IMR-90 (cell line): ENCODE measurements at regions not wholly inside any gene's neighbourhood (a gene's known extent, or its start where the extent isn't known, plus 50 kb on each side); places are given as distances from the start of the nearest gene placed in this dataset.

ENCODE experiments used
- ATAC-seq: fragments of 200-7000 bp; cut with Tn5 transposase; 2 replicates; pipeline ENCODE4 v1.9.1; 2020; ENCODE audit warnings: low read depth, mild to moderate bottlenecking, moderate library complexity
- BruUV-seq: library from RNA; stranded (reverse); fragments of 400-500 nt; replicated peaks from 2 replicates; lab custom pipeline; 2021; lab: Mats Ljungman, UMichigan
- CTCF ChIA-PET: fragments of 300-600 bp; formaldehyde crosslinking; extraction: SDS; loops from one replicate; lab custom pipeline; 2021; ENCODE audit warnings: antibody characterized with exemption; lab: Yijun Ruan, JAX
- POLR2A ChIA-PET: fragments of 300-600 bp; sonication (Branson Sonifier 250); formaldehyde crosslinking; loops from one replicate; lab custom pipeline; 2022; ENCODE audit warnings: antibody characterized with exemption; ENCODE audit not compliant: unreplicated experiment; lab: Charles Lee
- DNase-seq: peaks from one replicate; pipeline ENCODE4 v3.0.0; 2013
- H2AFZ ChIP-seq: replicated peaks from 2 replicates; pipeline ENCODE3; 2013; ENCODE audit warnings: low read length, mild to moderate bottlenecking; ENCODE audit not compliant: poor library complexity
- H2AK5ac ChIP-seq: 2 replicates; pipeline ENCODE4 v1.6.1; 2013; ENCODE audit warnings: low read depth, low read length, inconsistent platforms
- H2AK9ac ChIP-seq: replicated peaks from 2 replicates; pipeline ENCODE3; 2013; ENCODE audit warnings: mild to moderate bottlenecking, low read depth, low read length, moderate library complexity; ENCODE audit not compliant: poor library complexity
- H2BK120ac ChIP-seq: 2 replicates; pipeline ENCODE4 v1.6.1; 2013; ENCODE audit warnings: low read depth, low read length, inconsistent platforms
- H2BK15ac ChIP-seq: 3 replicates; pipeline ENCODE4 v1.6.1; 2013; ENCODE audit warnings: low read depth, low read length, inconsistent platforms
- H2BK20ac ChIP-seq: 2 replicates; pipeline ENCODE4 v1.6.1; 2013; ENCODE audit warnings: low read depth, mild to moderate bottlenecking, inconsistent platforms, low read length, moderate library complexity
- H2BK5ac ChIP-seq: 2 replicates; pipeline ENCODE4 v1.6.1; 2013; ENCODE audit warnings: mild to moderate bottlenecking, low read depth, low read length, inconsistent platforms; ENCODE audit not compliant: poor library complexity, severe bottlenecking
- H3K14ac ChIP-seq: replicated peaks from 2 replicates; pipeline ENCODE4 v1.6.1; 2013; ENCODE audit warnings: low read depth, low read length, inconsistent platforms
- H3K18ac ChIP-seq: 2 replicates; pipeline ENCODE4 v1.6.1; 2013; ENCODE audit warnings: low read depth, low read length, control low read depth
- H3K23ac ChIP-seq: 2 replicates; pipeline ENCODE4 v1.6.1; 2013; ENCODE audit warnings: low read depth, low read length, inconsistent platforms
- H3K27ac ChIP-seq: 2 replicates; pipeline ENCODE4 v1.5.1; 2013; ENCODE audit warnings: mild to moderate bottlenecking, control low read depth, low read length; ENCODE audit not compliant: insufficient read depth
- H3K27me3 ChIP-seq: 2 replicates; pipeline ENCODE4 v1.6.1; 2013; ENCODE audit warnings: low read length; ENCODE audit not compliant: control insufficient read depth, insufficient read depth
- H3K36me3 ChIP-seq: 2 replicates; pipeline ENCODE4 v1.6.1; 2013; ENCODE audit warnings: low read length, mixed read lengths; ENCODE audit not compliant: control insufficient read depth, insufficient read depth
- H3K4ac ChIP-seq: 2 replicates; pipeline ENCODE4 v1.6.1; 2013; ENCODE audit warnings: low read depth, low read length, inconsistent platforms
- H3K4me1 ChIP-seq: 2 replicates; pipeline ENCODE4 v1.6.1; 2013; ENCODE audit warnings: low read length, mixed read lengths; ENCODE audit not compliant: control insufficient read depth, insufficient read depth
- H3K4me2 ChIP-seq: 2 replicates; pipeline ENCODE4 v1.6.1; 2013; ENCODE audit warnings: low read depth, mild to moderate bottlenecking, control low read depth, low read length, moderate library complexity
- H3K4me3 ChIP-seq: 2 replicates; pipeline ENCODE4 v1.5.1; 2013; ENCODE audit warnings: low read depth, mild to moderate bottlenecking, control low read depth, low read length, moderate library complexity; ENCODE audit not compliant: insufficient read depth
- H3K56ac ChIP-seq: 2 replicates; pipeline ENCODE4 v1.6.1; 2013; ENCODE audit warnings: low read length, inconsistent platforms; ENCODE audit not compliant: insufficient read depth; ENCODE audit errors: extremely low read depth
- H3K79me1 ChIP-seq, 2 experiments: 2 replicates each; pipeline ENCODE4 v1.6.1; 2013; ENCODE audit warnings: low read length in 2 of 2, inconsistent platforms in 1 of 2, low read depth in 1 of 2
- H3K9ac ChIP-seq: 2 replicates; pipeline ENCODE4 v1.6.1; 2013; ENCODE audit warnings: low read depth, low read length, control low read depth
- H3K9me1 ChIP-seq: 2 replicates; pipeline ENCODE4 v1.6.1; 2013; ENCODE audit warnings: low read length, inconsistent platforms; ENCODE audit not compliant: insufficient read depth
- H3K9me3 ChIP-seq: 2 replicates; pipeline ENCODE4 v1.6.1; 2013; ENCODE audit warnings: low read length; ENCODE audit not compliant: control insufficient read depth, insufficient read depth
- H4K20me1 ChIP-seq: 2 replicates; pipeline ENCODE4 v1.6.1; 2013; ENCODE audit warnings: low read length, inconsistent platforms; ENCODE audit not compliant: insufficient read depth
- H4K5ac ChIP-seq: 2 replicates; pipeline ENCODE4 v1.6.1; 2013; ENCODE audit warnings: mild to moderate bottlenecking, low read depth, low read length, control low read depth
- H4K8ac ChIP-seq, 2 experiments: 2 replicates each; pipeline ENCODE4 v1.6.1; 2013; ENCODE audit warnings: low read depth in 2 of 2, low read length in 2 of 2, control low read depth in 1 of 2, inconsistent platforms in 1 of 2
- H4K91ac ChIP-seq: 2 replicates; pipeline ENCODE4 v1.6.1; 2013; ENCODE audit warnings: low read depth, low read length, inconsistent platforms; ENCODE audit not compliant: insufficient read depth
- BHLHE40 ChIP-seq: fragments of 150-350 bp; IDR thresholded peaks from 2 replicates; pipeline ENCODE4 v1.6.1; 2016; ENCODE audit warnings: mild to moderate bottlenecking, low read depth, low read length
- CEBPB ChIP-seq: IDR thresholded peaks from 2 replicates; pipeline ENCODE4 v1.6.1; 2012; ENCODE audit warnings: low read depth, low read length, improper control_type of control experiment
- CHD1 ChIP-seq: IDR thresholded peaks from 2 replicates; pipeline ENCODE4 v1.6.1; 2012; ENCODE audit warnings: low read depth, low read length, improper control_type of control experiment
- FOS ChIP-seq: fragments of 150-350 bp; IDR thresholded peaks from 2 replicates; pipeline ENCODE4 v1.6.1; 2016; ENCODE audit warnings: low read depth, low read length
- MAFK ChIP-seq: IDR thresholded peaks from 2 replicates; pipeline ENCODE4 v1.6.1; 2012; ENCODE audit warnings: low read depth, low read length, improper control_type of control experiment
- MAZ ChIP-seq: IDR thresholded peaks from 2 replicates; pipeline ENCODE4 v1.6.1; 2012; ENCODE audit warnings: low read depth, mild to moderate bottlenecking, low read length, improper control_type of control experiment, moderate library complexity, borderline replicate concordance
- MXI1 ChIP-seq: IDR thresholded peaks from 2 replicates; pipeline ENCODE4 v1.6.1; 2012; ENCODE audit warnings: low read depth, mild to moderate bottlenecking, low read length, moderate library complexity, borderline replicate concordance
- NFE2L2 ChIP-seq: fragments of 150-350 bp; IDR thresholded peaks from 2 replicates; pipeline ENCODE4 v1.6.1; 2016; ENCODE audit warnings: low read depth, mild to moderate bottlenecking, low read length
- POLR2A ChIP-seq: IDR thresholded peaks from 2 replicates; pipeline ENCODE4 v1.6.1; 2012; ENCODE audit warnings: mild to moderate bottlenecking, low read depth, low read length
- RAD21 ChIP-seq: IDR thresholded peaks from 2 replicates; pipeline ENCODE4 v1.6.1; 2012; ENCODE audit warnings: low read length, improper control_type of control experiment
- RCOR1 ChIP-seq: IDR thresholded peaks from 2 replicates; pipeline ENCODE4 v1.6.1; 2012; ENCODE audit warnings: mild to moderate bottlenecking, low read length, improper control_type of control experiment; ENCODE audit not compliant: insufficient replicate concordance
- RFX5 ChIP-seq: IDR thresholded peaks from 2 replicates; pipeline ENCODE4 v1.8.0; 2012; ENCODE audit warnings: low read depth, mild to moderate bottlenecking, low read length, moderate library complexity
- SMC3 ChIP-seq: fragments of 150-350 bp; IDR thresholded peaks from 2 replicates; pipeline ENCODE4 v1.6.1; 2016; ENCODE audit warnings: low read depth, mild to moderate bottlenecking, antibody characterized with exemption, low read length, moderate library complexity
- WGBS, 2 experiments: methylation state at CpG; one replicate each; pipeline versions ENCODE4 v1.1.5 to v1.1.7; 2013; ENCODE audit warnings: missing lambda C conversion rate in 2 of 2; ENCODE audit not compliant: insufficient read length in 1 of 2; ENCODE audit errors: extremely low coverage in 2 of 2; 5-methylcytosine and 5-hydroxymethylcytosine counted together
- dilution Hi-C: fragments of 300-500 bp; cut with HindIII; formaldehyde crosslinking; loops from one replicate; pipeline ENCODE4 v1.14.3; 2018; ENCODE audit warnings: low sequenced_read_pairs; ENCODE audit not compliant: unreplicated experiment
- in situ Hi-C: fragments of 300-500 bp; cut with MboI; formaldehyde crosslinking; loops from 3 replicates; pipeline ENCODE4 v1.14.3; 2019; ENCODE audit warnings: low sequenced_read_pairs, inconsistent platforms, mixed read lengths
- intact Hi-C: fragments of 100-400 bp; cut with micrococcal nuclease; formaldehyde crosslinking; loops from 2 replicates; pipeline ENCODE4 v1.10.0; 2022
- TF ChIP-seq, protein P1 (sequence below): conservative IDR thresholded peaks from 2 replicates; pipeline ENCODE4 v1.5.1; 2012; ENCODE audit warnings: mild to moderate bottlenecking, low read depth, low read length, improper control_type of control experiment
- TF ChIP-seq, protein P2 (sequence below): fragments of 150-350 bp; IDR thresholded peaks from 2 replicates; pipeline ENCODE4 v1.6.1; 2017; ENCODE audit warnings: mild to moderate bottlenecking, antibody characterized with exemption, low read length, low read depth
- TF ChIP-seq, protein P3 (sequence below): fragments of 150-350 bp; IDR thresholded peaks from 2 replicates; pipeline ENCODE4 v1.6.1; 2016; ENCODE audit warnings: low read depth, mild to moderate bottlenecking, low read length, moderate library complexity, borderline replicate concordance

DNA sequence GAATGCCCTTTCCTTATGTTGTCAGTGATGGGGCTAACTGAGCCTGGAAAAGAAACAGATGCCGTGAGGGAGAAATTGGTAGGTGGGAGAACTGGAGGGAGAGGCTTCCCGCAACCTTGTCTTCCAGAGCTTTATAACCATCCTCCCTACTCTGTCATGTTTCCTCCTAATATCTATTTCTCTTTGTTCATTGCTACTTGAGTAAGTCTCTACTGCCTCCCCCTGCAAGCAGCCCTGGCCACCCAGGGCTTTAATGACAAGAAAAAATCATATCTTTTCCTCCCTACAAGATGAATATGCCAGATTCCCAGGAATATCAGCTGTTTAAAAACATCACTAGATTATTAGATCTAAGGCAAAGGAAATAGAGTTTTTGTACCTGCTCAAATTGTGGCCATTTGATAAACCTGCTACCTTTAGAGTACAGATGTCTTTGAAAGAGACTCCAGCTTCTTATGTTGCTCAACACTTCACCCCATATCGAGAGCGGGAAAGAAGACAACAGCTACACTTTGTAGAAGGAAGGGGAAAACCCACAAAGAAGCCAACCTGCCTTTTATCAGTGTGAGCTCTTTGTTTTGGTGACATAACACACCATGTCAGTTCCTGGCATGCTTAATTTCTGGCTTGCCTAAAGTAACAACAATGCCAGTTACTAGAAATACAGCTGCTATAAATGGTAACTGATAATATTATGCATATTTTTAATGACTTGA is 186.6 kb upstream of the LEF1 start:
- H3K4me2 ChIP-seq = no peak overlapping the region
- no peak overlapping the region for H3K14ac ChIP-seq
- no peak overlapping the region for H2BK120ac ChIP-seq
- H4K5ac ChIP-seq = no peak overlapping the region
- no peak overlapping the region for H3K4ac ChIP-seq
- no peak overlapping the region for H2AFZ ChIP-seq
- CTCF ChIA-PET = no interaction called here
- H3K23ac ChIP-seq = no peak overlapping the region
- no peak for DNase-seq
- no peak overlapping the region for H3K9ac ChIP-seq
- BruUV-seq = no TSS peak
- no peak overlapping the region for H4K91ac ChIP-seq
- no peaks in the 10 kb centered on the region for H4K20me1 ChIP-seq
- peaks cover 5% of the 10 kb centered on the region for H3K9me1 ChIP-seq
- TF ChIP-seq CEBPB (no peak), CHD1 (no peak), RCOR1 (no peak), POLR2A (no peak), MXI1 (no peak), RFX5 (no peak), FOS (no peak), SMC3 (no peak), MAFK (no peak), RAD21 (no peak), MAZ (no peak), NFE2L2 (no peak), BHLHE40 (no peak)
- TF ChIP-seq, protein P1, sequence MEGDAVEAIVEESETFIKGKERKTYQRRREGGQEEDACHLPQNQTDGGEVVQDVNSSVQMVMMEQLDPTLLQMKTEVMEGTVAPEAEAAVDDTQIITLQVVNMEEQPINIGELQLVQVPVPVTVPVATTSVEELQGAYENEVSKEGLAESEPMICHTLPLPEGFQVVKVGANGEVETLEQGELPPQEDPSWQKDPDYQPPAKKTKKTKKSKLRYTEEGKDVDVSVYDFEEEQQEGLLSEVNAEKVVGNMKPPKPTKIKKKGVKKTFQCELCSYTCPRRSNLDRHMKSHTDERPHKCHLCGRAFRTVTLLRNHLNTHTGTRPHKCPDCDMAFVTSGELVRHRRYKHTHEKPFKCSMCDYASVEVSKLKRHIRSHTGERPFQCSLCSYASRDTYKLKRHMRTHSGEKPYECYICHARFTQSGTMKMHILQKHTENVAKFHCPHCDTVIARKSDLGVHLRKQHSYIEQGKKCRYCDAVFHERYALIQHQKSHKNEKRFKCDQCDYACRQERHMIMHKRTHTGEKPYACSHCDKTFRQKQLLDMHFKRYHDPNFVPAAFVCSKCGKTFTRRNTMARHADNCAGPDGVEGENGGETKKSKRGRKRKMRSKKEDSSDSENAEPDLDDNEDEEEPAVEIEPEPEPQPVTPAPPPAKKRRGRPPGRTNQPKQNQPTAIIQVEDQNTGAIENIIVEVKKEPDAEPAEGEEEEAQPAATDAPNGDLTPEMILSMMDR = no peak
- TF ChIP-seq, protein P2, sequence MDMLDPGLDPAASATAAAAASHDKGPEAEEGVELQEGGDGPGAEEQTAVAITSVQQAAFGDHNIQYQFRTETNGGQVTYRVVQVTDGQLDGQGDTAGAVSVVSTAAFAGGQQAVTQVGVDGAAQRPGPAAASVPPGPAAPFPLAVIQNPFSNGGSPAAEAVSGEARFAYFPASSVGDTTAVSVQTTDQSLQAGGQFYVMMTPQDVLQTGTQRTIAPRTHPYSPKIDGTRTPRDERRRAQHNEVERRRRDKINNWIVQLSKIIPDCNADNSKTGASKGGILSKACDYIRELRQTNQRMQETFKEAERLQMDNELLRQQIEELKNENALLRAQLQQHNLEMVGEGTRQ = no peak
- TF ChIP-seq, protein P3, sequence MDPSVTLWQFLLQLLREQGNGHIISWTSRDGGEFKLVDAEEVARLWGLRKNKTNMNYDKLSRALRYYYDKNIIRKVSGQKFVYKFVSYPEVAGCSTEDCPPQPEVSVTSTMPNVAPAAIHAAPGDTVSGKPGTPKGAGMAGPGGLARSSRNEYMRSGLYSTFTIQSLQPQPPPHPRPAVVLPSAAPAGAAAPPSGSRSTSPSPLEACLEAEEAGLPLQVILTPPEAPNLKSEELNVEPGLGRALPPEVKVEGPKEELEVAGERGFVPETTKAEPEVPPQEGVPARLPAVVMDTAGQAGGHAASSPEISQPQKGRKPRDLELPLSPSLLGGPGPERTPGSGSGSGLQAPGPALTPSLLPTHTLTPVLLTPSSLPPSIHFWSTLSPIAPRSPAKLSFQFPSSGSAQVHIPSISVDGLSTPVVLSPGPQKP = no peak
- H3K36me3 ChIP-seq = no peaks in the 10 kb centered on the region
- H2AK9ac ChIP-seq = no peak overlapping the region
- H4K8ac ChIP-seq = no peak overlapping the region
- no peak overlapping the region for H3K27ac ChIP-seq
- in situ Hi-C loops (no loop called here), dilution Hi-C loops (no loop called here), intact Hi-C loops (no loop called here)
- no peaks in the 10 kb centered on the region for H3K4me1 ChIP-seq
- H3K9me3 ChIP-seq = no peaks in the 10 kb centered on the region
- H3K4me3 ChIP-seq = no peak overlapping the region
- H3K18ac ChIP-seq = no peak overlapping the region
- no peak overlapping the region for H2AK5ac ChIP-seq
- no peak for ATAC-seq
- WGBS, 2 experiments = no CpG with 5 or more reads among the region's 4 CpGs
- H2BK5ac ChIP-seq = no peak overlapping the region
- no peak overlapping the region for H2BK15ac ChIP-seq
- POLR2A ChIA-PET = no interaction called here
- peaks cover 7% of the 10 kb centered on the region for H3K27me3 ChIP-seq
- H3K56ac ChIP-seq = no peak overlapping the region
- no peaks in the 10 kb centered on the region for H3K79me1 ChIP-seq
- no peak overlapping the region for H2BK20ac ChIP-seq
